ENCODE measurements at regions not wholly inside any gene's neighbourhood (a gene's known extent, or its start where the extent isn't known, plus 50 kb on each side); places are given as distances from the start of the nearest gene placed in this dataset.
"Not testable (repeated sequence)": the region's sequence is repeated elsewhere in the genome, so short reads cannot be mapped to it uniquely, and the experiment has no call there.

DNA sequence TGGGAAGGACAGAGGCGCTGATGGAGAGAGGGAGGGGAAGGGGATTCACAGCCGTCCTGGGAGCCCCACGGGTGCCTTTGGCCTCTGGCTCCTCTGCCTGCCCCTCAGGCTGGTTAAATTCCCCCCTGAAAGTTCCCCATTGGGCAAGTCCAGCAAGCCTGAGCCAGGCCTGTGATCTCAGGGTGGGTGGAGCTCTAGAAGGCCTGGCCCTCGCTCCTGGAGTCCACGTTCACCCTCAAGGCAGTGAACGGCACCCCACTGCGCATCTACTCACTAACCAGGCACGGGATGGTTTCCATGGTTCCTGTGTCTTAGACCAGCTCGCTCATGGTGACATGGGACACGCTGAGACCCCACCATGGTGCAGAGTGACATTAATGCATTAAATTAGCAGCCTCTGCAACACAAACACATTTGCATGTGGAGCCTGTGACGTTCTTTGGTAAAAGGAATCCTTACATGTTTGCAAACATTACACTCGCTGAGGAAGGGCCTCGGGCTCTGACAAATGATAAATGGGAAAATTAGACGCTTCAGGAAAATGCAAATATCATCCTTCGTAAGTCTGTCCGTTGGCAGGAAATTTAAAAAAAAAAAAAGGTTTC lies 452.7 kb downstream of the PREX1 start:
- DNase-seq (ENCODE audit: low read depth): no peak

DNA sequence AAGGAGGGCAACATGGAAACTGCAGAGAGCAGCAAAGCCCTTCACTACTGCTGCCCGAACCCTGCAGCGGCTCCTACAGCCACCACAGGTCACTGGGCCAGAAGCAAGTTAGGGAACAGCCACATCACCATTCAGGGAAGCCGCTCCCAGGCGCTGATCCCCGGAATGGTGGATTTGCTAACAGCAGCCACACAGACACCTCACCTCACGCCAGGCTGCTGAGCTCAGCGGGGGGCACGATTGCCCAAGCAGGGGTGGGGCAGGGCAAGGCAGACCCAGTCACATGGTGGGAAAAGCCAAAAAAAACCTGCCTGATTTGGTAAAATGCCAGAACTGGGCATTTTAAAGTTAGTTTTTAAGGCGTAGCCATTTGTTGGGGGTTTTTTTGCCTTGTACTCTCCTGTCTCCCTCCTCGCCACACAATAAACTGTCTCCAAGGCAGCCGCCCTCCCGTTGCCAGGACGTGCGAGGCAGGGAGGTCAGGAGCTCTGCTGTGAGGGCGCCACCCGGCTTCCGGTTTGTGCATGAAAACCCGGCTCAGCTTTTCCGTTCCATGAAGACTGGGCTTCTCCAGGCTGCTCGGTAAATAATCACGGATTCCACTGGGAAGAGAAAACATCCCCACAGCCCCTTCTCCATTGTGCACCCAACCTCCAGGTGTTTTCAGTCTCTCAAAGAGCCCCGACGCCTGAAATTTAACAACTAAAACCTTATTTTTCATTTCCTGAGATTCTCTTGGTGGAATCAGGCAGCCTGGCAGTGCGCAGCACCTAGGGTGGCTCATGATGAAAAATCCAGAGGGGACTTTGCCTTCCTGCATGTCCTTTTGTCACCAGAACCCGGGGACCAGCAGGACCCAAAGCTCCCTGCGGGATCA lies 453.5 kb downstream of the PREX1 start:
- H3K4me3 ChIP-seq (ENCODE audit: low read depth, low read length); H3K27me3 ChIP-seq (ENCODE audit: control insufficient read depth, insufficient read depth, low read length); H3K36me3 ChIP-seq (ENCODE audit: control insufficient read depth, insufficient read depth, low read length); DNase-seq (ENCODE audit: low read depth): not testable (repeated sequence)
- TF ChIP-seq, protein P1, sequence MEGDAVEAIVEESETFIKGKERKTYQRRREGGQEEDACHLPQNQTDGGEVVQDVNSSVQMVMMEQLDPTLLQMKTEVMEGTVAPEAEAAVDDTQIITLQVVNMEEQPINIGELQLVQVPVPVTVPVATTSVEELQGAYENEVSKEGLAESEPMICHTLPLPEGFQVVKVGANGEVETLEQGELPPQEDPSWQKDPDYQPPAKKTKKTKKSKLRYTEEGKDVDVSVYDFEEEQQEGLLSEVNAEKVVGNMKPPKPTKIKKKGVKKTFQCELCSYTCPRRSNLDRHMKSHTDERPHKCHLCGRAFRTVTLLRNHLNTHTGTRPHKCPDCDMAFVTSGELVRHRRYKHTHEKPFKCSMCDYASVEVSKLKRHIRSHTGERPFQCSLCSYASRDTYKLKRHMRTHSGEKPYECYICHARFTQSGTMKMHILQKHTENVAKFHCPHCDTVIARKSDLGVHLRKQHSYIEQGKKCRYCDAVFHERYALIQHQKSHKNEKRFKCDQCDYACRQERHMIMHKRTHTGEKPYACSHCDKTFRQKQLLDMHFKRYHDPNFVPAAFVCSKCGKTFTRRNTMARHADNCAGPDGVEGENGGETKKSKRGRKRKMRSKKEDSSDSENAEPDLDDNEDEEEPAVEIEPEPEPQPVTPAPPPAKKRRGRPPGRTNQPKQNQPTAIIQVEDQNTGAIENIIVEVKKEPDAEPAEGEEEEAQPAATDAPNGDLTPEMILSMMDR (IDR thresholded peaks at IDR 0.05; ENCODE audit: insufficient read depth, low read length, poor library complexity, severe bottlenecking): peak; percentile 29

More for the DNA sequence above, 452.7 kb downstream of the PREX1 start:
- H3K27me3 ChIP-seq (ENCODE audit: control insufficient read depth, insufficient read depth, low read length): peaks cover 3% of the 10 kb centered on the region
- H3K4me3 ChIP-seq (ENCODE audit: low read depth, low read length): no peak overlapping the region
- no peaks in the 10 kb centered on the region for H3K36me3 ChIP-seq (ENCODE audit: control insufficient read depth, insufficient read depth, low read length)
- TF ChIP-seq, protein P1 (IDR thresholded peaks at IDR 0.05; ENCODE audit: insufficient read depth, low read length, poor library complexity, severe bottlenecking): no peak

DNA sequence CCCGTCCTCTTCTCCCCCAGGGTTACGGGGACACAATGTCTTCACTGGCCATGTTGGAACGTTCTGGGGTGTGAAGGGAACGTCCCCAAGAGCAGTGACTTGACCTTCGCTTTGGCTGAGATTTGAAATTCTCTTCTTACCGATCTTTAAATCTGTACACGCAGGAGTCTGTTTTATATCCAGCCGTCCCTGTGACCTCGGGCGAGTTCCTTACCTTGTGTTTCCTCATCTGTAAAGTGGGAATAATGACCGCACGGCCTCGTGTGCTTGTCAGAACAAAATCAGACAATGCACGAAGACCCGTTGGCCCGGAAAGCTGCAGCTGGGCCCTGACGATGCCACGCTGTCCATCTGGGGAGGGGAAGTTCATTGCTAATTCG lies 454.3 kb downstream of the PREX1 start:
- no peaks in the 10 kb centered on the region for H3K36me3 ChIP-seq (ENCODE audit: control insufficient read depth, insufficient read depth, low read length)

DNA sequence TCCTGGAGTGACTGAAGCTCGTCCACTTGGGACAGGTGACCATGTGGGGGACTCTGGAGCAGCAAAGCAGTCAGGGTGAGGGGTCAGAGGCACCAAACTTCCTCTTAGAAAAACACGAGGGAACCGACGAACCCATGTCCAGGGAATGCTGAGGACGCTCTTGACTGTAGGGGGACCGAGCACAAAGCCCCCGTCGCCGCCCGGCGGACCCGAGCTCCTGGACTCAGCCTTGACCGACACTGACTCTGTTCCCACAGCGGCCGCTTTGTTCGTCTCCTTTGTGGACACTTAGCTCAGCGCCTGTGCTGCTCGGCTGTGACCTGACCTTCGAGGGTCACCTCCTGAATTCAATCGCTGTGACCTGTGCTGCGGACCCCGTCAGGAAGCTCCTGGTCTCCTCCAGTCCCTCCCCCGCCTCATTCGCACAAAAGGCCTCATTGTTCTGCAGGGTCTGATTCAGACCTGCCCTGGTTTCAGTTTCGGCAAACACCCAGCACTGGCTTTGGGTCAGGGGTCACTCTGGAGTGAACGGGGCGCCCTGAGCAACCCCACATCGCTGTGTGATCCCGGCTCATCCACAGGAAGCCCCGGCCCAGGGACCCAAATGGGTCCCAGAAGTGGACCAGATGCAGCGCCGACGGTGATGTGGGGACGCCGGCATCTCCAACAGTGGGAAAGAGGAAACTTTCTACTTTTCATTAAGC lies 454.8 kb downstream of the PREX1 start:
- H3K4me3 ChIP-seq (ENCODE audit: low read depth, low read length); H3K36me3 ChIP-seq (ENCODE audit: control insufficient read depth, insufficient read depth, low read length); H3K27me3 ChIP-seq (ENCODE audit: control insufficient read depth, insufficient read depth, low read length); DNase-seq (ENCODE audit: low read depth): not testable (repeated sequence)

More for the DNA sequence above, 454.3 kb downstream of the PREX1 start:
- TF ChIP-seq, protein P1 (IDR thresholded peaks at IDR 0.05; ENCODE audit: insufficient read depth, low read length, poor library complexity, severe bottlenecking): no peak
- Histone ChIP-seq H3K4me3 (ENCODE audit: low read depth, low read length) (no peak overlapping the region), H3K27me3 (ENCODE audit: control insufficient read depth, insufficient read depth, low read length) (peaks cover 3% of the 10 kb centered on the region)
- no peak for DNase-seq (ENCODE audit: low read depth)

DNA sequence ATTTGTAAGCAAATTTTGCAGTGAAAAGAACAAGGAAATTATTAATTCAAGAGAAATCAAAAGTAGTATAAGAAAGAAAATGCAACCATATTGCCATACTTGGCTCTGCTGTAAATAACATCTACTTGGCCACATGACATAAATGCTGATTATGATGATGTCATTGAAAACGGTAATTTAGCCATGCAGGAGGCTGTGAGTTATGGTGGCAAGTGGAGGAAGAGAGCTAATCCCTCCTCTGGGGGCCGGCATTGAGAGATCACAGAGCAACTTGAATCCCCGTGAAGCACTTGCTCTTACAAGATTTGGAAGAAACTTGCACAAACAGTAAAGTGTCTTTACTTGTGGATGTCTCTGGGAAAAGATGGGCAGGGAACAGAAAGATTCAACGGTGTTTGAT lies 456.6 kb downstream of the PREX1 start:
- TF ChIP-seq, protein P1 (IDR thresholded peaks at IDR 0.05; ENCODE audit: insufficient read depth, low read length, poor library complexity, severe bottlenecking): no peak
- H3K36me3 ChIP-seq (ENCODE audit: control insufficient read depth, insufficient read depth, low read length): no peaks in the 10 kb centered on the region
- no peak for DNase-seq (ENCODE audit: low read depth)
- H3K27me3 ChIP-seq (ENCODE audit: control insufficient read depth, insufficient read depth, low read length): peaks cover 3% of the 10 kb centered on the region
- H3K4me3 ChIP-seq (ENCODE audit: low read depth, low read length): no peak overlapping the region

DNA sequence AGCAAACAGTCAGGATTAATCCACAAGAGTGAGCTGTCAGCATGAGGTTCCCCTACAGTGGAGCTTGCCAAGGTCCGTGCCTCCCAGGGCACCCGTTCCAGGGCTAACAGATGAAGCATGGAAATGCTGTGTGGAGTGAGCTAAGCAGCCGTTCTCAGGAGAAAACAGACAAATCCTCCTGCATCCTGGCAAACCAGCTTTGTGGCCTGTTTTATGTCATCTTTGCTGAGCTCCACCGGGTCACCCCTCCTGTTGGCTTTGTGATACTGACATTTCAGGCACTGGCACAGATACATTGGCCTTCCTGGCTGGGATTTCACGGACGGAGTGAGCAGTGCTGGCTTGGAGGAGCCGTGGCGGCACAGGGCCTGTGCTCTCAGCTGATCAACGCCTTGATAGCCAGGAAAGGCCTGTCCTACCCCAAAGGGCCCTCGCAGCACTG lies 459.2 kb downstream of the PREX1 start:
- not testable (repeated sequence) for H3K36me3 ChIP-seq (ENCODE audit: control insufficient read depth, insufficient read depth, low read length); H3K27me3 ChIP-seq (ENCODE audit: control insufficient read depth, insufficient read depth, low read length); DNase-seq (ENCODE audit: low read depth); H3K4me3 ChIP-seq (ENCODE audit: low read depth, low read length)

DNA sequence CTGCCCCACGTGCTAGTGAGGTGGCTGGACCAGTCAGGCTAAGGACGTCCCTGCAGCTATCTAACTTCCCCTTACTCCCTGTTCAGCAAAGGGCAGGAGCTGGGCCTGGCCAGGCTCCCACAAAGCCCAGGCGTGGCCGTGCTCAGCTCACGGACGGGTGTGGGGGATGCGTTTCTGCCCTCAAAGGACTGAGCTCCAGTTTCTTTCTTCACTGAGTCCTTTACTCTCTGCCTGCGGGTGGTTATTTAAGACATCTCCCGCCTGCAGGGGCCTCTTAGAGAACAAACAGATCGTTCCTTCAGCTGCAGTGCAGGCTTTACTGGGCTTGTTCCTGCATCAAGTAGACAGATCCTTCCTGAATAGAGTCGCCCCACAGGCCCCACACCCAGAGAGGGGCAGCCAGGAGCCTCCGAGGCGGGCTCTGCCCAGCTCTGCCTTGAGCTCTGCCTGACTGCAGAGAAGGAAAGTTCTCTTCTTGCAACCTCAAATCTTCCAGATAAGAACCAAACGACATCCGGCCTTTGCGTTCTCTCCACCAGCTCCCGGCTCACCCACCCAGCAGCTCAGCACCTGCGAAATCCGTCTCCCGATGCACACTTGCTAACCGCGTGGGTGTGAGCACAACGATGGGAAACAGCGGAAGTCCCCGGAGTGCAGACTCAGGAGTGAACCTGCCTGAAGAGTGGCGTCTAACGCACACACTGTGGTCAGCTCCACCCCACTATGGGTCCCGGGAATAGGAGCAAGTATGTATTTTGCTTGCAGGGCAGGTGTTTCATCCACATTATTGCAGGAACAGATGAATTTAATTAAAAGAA lies 460.0 kb downstream of the PREX1 start:
- not testable (repeated sequence) for H3K36me3 ChIP-seq (ENCODE audit: control insufficient read depth, insufficient read depth, low read length); H3K27me3 ChIP-seq (ENCODE audit: control insufficient read depth, insufficient read depth, low read length); H3K4me3 ChIP-seq (ENCODE audit: low read depth, low read length); DNase-seq (ENCODE audit: low read depth)
